HG03159 (cell line): ENCODE measurements at regions not wholly inside any gene's neighbourhood (a gene's known extent, or its start where the extent isn't known, plus 50 kb on each side); places are given as distances from the start of the nearest gene placed in this dataset.
A peak's percentile ranks its signal among the peaks of the same experiment; 100 is the strongest.

Source experiments
- ATAC-seq: cut with Tn5 transposase; IDR thresholded peaks from one replicate; pipeline ENCODE4 v1.9.1; 2021; ENCODE audit warnings: mild to moderate bottlenecking, moderate library complexity; ENCODE audit not compliant: unreplicated experiment

DNA sequence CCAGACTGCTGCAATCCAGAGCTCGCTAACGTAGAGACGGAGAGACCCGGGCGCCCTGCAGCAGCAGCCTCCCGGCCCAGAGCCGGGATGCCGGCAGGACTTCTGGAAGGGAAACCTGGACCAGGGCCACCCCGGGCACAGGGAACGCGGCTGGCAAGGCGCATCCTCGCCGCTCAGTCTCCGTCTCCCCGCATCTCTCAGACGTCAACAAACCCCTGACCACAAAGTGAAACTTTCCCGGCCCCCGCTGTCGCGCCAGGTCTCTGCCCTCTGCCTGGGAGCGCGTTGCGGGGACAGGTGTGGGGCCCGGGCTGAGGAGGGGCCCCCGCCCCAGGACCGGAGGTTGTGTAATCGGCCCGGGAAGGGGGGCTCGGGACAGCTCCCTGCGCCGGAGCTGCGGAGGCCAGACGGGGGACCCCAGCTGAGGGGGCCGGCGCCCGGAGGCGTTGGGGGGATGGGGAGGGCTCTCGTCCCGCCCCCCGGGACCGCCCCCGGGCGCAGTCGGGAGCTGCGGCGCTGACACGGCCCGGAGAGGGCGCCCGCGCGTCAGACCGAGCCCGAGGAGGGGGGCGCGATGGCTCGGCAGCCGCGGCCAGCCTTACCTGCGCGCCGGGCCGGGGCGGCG lies 116.6 kb upstream of the HIVEP3 start:
- peak; percentile 65 for ATAC-seq

DNA sequence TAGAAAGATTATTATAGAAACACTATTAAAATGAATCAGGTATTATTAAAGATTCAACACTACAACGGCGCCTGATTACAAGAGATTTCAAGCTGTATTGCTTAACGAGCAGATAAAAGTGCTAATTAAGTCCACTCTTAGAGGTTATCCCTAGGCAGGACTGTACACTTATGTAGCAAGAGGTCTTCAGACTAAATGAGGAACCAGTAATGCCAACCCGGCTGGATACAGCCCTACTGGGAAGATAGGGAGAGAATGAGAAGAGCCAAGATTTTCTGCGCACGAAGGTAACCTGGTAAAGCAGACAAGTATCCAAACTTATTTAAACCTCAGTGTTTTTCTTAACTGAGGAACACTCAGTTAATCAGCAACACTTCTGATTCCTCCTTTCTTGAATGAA lies 115.7 kb upstream of the HIVEP3 start:
- no peak for ATAC-seq

DNA sequence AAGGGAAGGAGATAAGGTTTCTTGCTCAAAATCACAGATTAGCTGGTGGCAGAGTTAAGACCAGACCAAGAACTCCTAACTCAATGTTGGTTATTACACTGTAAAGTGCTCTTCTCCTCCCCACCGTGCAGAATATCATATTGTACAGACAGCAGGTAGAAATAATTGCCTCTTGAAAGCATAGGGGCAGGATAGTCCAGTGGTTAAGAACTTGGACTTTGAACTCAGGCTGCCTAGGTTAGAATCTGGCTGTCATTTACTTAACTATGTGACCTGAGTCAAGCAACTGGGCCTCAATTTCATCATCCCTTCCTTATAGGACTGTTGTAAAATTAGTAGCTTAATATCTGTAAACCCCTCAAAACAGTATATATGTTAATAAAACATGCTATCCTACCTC lies 114.9 kb upstream of the HIVEP3 start:
- no peak for ATAC-seq

DNA sequence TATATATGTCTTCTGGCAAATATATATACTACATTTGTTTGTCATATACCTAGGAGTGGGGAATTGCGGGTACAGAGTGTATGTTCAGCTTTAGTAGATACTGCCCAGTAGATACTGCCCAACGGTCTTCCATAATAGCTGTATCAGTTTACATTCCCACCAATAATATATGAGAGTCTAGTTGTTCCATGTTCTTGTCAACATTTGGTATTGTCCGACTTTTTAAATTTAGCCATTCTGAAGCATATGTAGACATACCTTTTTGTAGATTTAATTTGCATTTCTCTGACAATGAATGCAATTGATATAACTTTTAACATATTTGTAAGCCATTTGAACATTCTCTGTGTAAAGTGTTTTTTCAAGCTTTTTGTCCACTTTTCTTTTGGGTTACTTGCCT lies 99.0 kb upstream of the HIVEP3 start:
- ATAC-seq, result no peak

DNA sequence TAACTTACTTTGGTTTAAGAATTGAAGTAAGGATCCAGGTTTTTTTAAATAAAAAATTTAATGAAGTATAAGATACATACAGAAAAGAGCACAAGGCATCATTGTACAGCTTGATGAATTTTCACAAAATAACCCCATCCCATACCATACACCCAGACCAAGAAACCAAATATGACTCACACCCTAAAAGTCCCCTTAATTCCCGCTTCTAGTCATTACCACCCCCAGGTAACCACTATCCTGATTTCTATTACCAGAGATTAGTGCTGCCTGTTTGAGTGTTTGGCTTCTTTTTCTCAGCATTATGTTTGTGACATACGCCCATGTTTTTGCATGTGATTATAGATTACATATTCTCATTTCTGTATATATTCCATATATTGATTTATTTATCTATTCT lies 98.5 kb upstream of the HIVEP3 start:
- ATAC-seq, result no peak

DNA sequence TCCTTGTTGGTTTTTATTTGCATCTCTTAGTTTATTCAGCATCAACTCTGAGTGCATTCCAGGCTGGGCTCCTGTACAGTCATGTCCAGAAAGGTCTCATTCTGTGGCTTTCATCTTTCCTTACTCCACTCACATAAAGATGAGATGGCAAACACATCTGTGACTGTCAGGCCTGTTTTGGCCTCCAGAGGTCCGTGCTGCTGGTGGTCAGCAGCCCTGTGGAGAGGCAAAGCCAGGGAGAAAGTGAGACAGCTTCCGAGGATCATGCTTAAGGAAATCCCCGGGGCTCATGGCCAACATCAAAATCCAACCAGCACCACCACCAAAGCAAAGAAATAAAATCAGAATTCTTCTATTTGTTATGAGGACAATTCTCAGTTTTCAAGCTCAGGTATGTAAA lies 96.1 kb upstream of the HIVEP3 start:
- no peak for ATAC-seq

DNA sequence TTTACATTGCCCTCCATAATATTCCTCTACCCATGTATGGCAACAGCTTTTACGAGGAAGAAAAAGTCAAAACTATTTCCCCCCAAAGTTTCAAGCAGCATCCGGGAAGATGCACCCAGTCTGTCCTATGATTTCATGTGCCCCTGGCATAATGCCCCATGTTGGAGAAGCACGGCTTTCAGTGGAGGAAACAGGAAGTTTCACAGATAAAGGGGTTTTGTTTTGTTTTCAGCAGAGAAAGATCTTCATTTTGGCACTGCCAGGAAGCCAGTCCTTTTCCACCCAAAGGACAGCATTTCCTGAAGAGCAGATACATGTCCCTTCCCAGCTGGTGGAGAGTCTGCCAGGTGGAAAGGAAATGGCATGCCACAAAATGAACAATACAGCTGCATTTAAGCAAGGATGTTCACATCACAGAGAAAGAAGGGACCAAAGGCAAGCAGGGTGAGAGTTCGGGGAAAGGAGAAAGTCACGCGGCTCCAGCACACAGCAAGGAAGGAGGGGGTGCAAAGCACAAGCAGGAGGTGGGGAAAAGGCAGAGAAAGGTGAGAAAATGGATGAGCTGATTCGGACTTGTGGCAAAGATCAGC lies 95.3 kb upstream of the HIVEP3 start:
- ATAC-seq, result no peak

DNA sequence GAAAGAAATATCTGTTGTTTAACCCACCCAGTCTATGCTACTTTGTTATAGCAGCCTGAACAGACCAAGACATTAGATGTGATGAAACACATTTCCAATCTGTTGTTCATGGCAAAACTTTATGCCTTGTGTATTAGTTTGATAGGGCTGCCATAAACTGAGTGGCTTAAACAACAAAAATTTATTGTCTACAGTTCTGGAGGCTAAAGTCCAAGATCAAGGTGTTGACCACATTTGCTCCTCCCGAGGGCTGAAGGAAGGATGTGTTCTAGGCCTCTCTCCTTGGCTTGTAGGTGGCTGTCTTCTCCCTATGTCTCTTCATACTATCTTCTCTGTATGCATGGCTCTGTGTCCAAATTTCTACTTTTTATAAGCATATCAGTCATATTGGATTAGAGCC lies 94.1 kb upstream of the HIVEP3 start:
- ATAC-seq, result no peak

DNA sequence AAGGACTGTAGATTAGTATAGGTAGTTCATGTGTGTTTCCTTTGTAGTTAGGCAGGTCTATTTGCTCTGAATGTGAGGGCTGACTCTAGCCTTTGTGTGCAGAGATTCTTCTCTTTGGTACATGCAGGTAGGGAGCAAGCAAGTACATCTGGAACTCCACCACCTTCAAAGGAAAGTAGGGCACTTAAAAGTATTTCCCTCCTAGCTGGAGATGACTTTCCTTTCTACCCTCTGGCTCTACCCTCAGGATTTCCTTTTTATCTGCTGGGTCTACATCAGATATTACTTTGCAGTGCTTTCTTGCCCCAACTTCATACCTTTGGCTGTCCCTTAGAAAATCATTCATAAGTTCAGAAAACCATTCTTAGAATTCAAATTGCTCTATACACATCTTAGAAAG lies 91.7 kb upstream of the HIVEP3 start:
- ATAC-seq, result no peak

DNA sequence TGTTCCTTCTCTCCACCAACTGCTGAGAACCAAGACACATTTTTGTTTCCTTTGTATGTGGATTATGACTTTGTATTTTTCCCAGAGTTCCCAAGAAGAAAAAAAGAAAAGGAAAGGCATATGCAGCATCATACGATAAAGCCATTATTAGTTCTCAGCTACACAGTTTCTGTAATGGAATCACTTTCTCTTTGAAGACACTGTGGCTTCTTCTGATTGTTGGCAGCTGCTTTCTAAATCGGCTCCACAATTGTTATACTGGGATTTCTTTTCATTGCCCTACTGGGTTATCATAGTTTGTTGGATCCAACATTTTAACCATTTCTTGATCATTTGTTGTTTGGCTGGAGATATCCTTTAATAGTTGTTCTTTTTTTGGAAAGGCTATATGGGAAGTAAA lies 89.5 kb upstream of the HIVEP3 start:
- ATAC-seq, result no peak

DNA sequence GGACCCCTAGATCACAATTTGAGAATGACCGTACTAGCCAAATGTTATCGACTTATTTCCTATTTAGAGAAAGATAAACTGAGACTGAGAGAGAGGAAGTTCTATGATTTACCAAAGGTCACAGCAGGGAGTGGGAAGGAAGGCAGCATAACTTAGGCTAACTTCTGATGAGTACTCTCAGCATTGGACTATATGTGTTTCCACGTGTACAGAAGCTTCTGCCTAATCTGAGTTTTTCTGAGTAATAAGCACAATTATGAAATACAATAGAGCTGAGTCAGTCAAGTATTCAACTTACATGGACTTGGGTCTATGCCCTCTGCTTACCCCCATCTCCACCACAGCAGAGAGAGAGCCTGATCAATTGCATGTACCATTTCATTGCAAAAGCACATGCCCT lies 88.1 kb upstream of the HIVEP3 start:
- ATAC-seq, result no peak

DNA sequence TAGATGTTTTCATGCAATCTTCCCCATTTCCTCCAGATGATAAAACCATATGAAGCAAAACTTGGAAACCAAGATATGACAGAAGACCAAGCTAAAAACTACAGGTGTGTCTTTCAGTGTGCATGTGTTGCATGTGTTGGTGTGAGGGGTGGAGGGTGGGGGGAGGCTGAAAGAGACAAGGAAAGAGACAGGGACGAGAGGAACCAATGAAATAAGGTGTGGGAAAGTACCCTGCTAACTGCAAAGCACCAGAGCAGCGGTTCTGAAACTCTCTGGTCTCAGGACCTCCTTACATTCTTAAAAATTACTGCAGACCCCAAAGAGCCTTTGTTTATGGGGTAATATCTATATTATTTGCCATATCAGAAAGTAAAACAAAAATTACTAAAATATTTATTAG lies 87.4 kb upstream of the HIVEP3 start:
- no peak for ATAC-seq

DNA sequence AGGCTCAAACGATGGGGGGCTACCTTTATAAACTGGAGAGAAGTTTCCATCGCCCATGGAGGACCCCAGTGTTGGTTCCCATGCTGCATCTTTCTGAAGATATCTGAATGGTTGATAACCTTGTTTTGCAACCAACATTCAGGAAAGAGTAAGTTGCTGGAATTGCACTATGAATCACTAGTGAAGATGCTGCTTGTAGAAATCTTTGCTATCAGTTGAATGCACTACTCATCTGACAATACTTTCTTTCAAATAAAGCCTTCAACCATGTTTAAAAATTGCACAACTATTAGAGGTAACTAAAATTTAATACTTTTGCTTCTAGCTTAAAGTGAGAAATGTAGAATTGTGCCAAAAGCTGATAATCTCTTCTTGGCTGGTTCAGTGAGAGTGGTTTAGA lies 86.8 kb upstream of the HIVEP3 start:
- ATAC-seq, result no peak

DNA sequence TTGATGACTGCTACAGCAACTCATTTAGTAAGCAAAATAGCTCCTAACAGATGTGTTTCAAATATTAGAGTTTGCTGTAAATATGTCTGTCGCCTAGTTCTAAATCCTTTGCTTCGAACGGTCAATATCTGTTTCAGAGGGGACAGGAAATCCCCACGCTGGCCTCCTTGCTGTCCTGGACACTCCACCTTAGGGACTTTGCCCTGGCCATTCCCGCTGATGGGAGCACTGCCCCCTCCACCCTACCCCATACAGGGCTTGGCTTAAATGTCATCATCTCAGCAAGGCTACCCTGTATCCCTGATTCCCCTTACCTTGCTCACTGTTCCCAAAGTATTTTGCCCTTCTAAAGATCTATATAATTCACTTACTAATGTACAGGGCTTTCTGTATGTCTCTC lies 86.1 kb upstream of the HIVEP3 start:
- ATAC-seq, result no peak

DNA sequence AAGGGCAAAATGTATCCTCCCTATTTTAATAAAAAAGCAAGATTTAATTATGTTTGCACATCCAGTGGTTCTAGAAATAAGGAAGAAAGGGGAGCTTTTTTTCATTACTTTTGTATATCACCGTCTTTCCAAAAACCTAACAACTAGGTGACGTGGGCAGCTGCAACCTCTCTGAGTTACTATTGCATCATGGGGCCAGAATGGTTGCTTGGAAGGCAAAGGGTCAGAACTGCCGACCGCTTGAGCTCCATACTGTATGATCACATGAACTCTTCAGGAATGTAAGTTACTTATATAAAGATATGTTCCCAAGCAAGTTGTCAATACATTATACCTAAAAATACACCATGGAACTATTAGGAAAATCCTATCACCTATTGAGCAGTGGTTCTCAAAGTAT lies 85.6 kb upstream of the HIVEP3 start:
- ATAC-seq, result no peak

DNA sequence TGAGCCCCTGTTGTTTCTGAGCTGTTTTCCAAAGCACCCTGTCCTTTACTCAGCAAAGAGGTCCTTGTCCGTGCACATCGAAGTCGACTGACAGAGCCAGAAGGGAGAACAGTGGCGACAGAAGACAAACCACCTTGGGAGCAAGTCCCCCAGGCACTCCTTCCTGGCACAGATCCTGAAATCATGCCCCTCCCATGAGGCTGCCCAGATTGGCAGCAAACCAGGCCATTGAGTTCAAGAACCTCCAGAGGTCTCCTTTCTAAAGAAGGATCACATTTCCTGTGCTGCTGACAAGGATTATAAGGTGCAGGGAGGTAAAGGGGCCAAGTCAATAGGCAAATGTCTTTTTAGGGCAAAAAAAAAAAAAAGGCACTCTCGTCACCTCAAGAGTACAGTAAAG lies 84.7 kb upstream of the HIVEP3 start:
- ATAC-seq, result no peak

DNA sequence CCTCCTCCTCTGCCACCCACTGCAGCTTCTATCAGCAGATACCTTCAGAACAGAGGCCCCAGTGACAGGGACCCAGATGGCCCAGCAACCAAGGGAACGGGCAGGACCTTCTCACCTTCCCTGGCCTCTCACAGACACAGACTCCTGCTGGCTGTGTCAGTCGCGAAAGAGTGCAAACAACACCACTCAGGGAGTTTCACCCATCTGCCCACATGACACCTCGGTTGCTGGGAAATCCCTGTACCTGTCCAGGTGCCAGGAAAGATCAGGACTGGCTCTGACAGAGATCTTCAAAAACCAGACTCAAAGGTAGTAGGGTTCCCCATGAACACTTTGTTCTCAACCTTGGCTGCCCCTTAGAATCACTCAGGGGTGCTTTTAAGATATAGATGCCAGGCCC lies 83.5 kb upstream of the HIVEP3 start:
- no peak for ATAC-seq

DNA sequence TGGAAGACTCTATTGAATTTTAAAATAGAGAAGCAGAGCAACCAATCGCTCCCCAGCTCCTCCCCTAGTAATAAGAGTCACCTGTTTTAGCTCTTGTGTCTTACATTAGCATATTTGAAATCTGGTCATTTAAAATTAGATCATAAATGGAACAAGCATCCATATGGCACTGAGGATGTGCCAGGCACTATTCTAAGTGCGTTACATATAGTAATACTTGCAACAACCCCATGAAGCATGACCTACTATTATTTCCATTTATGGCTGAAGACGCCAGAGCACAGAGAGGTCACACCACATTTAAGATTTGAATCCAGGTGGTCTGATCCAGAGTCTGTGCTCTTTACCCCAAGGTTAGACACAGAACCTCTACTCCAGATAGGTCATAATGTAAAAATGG lies 82.0 kb upstream of the HIVEP3 start:
- ATAC-seq, result no peak

DNA sequence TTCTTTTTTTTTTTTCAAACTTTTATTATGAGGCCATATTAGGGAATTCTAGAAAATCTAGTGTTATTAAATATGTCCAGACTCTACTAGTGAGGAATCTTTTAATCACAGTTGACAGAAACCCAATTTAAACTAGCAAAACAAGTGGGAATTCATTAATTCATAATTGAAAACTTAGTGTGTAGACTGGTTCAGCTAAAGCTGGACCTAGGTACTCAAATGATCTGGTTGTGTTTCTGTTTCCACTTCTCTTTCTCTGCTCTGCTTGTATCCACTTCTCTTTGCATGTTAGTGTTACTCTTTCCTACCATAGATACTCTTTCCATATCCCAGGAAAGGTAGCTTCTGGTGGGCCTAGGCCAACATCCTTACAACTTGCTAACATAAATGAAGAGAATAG lies 81.2 kb upstream of the HIVEP3 start:
- no peak for ATAC-seq

DNA sequence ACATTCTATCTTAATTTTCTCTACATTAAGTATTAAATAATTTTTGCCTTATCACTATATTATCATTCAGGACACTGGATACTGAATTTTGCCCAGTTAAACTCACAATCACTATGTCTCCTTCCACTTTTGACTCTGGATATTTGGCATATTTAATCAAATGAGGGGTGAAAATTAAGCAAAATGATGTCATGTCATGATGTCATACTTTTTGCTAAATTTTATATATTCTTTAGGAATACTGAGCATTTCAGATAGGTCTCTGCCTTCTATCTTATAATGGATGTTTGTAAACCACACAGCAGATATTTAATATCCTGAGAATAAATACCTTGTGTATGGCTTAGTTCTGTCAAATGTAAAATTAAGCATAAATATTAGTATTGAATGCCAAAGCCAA lies 79.5 kb upstream of the HIVEP3 start:
- no peak for ATAC-seq

DNA sequence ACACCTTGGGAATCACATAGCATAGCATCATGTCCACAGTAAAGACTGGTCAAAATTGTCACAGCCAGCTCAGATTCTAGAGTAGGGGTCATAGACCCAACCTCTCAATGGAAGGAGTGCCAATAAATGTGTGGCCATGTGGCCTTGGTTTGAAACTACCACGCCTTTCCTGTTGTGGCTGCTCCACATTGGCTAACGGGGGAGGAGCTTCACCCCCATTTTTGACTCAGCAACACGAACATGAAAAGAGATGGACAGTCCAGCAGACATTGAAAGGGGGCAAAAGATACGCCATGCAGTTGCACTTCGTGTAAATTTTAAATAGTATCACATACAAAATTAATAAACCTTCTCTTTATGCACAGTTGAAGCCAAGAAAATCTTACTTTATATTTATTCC lies 78.4 kb upstream of the HIVEP3 start:
- ATAC-seq, result no peak

DNA sequence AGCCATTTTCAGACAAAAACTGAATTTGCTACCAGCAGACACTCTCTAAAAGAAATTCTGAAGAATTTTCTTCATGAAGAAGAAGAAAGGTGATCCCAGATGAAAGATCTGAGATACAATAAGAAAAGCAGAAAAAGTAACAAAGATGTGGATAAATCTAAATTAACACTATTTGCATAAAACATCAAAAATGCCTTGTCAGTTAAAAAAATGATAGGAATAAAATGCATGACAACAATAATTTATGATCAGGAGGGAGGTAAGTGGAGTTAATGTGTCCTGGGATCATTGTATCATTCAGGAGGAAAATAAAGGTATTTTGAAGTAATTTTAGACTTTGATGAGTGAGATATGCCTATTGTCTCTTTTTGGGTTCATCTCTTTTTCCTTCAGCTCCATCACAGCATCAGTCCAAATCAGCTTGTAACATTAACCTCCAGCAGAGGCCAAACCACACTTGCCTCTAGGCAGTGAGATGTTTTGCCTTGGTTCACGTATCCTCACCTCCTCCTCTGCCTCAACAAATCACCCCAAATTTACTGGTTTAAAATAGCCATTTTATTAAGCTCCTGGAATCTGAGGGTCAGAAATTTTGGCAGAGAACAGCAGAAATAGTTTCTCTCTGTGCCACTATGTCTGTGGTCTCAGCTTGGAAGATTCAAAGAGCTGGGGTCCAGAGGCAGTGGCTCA lies 76.9 kb upstream of the HIVEP3 start:
- ATAC-seq, result no peak
